Nephron progenitor cell (in vitro differentiated cells): ENCODE measurements at regions not wholly inside any gene's neighbourhood (a gene's known extent, or its start where the extent isn't known, plus 50 kb on each side); places are given as distances from the start of the nearest gene placed in this dataset.
A peak's percentile ranks its signal among the peaks of the same experiment; 100 is the strongest.

Source experiments
- DNase-seq: peaks from one replicate; pipeline ENCODE4 v3.0.0; 2021
- H3K27ac Mint-ChIP-seq: 2 replicates; pipeline ENCODE4 v1.8.0; 2021; ENCODE audit warnings: mild to moderate bottlenecking, moderate library complexity, mixed read lengths
- H3K27me3 Mint-ChIP-seq: 2 replicates; pipeline ENCODE4 v1.8.0; 2021; ENCODE audit warnings: mild to moderate bottlenecking, low read depth, mixed read lengths; ENCODE audit not compliant: poor library complexity
- H3K36me3 Mint-ChIP-seq: 2 replicates; pipeline ENCODE4 v1.8.0; 2021; ENCODE audit warnings: low read depth, mixed read lengths
- H3K4me1 Mint-ChIP-seq: 2 replicates; pipeline ENCODE4 v1.8.0; 2021; ENCODE audit warnings: mixed read lengths
- H3K4me3 Mint-ChIP-seq: 2 replicates; pipeline ENCODE4 v1.8.0; 2021; ENCODE audit warnings: mild to moderate bottlenecking, moderate library complexity, mixed read lengths
- H3K9me3 Mint-ChIP-seq: 2 replicates; pipeline ENCODE4 v1.8.0; 2021; ENCODE audit warnings: mild to moderate bottlenecking, moderate library complexity, mixed read lengths
- TF ChIP-seq, protein P1 (sequence below): fragments of 200-600 bp; sonication (generic); IDR thresholded peaks from 2 replicates; pipeline ENCODE4 v1.5.0; 2021; ENCODE audit warnings: antibody characterized with exemption

DNA sequence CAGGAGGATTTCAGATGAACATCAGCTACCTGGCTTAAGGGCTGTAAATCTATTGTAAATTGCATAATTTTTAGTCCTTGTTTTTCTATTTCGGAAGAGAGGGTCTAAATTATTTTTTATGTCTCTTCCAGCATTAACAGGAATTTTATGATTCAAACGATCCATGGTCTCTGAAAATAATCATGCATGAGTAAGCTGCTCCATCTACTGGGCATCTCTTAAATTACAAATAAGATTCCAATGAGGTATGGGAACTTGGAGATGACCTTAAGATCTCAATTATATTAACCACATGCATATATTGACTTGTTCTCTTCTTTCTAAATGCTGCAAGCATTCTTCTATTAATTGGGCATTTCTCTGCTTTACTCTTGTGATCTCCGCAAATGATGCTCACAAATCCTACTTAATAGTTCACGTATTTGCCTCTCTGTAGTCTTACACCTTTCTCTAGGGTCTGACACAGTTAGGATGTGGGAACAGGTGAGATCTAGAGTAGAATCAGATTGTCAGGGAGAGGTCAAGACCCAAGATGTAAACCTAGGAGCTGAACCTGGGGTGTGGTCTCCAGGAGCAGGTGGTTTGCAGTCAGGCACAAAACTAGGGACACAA lies 86.9 kb downstream of the NUDT12 start:
- H3K4me3 Mint-ChIP-seq = no peak overlapping the region
- no peaks in the 10 kb centered on the region for H3K36me3 Mint-ChIP-seq
- H3K9me3 Mint-ChIP-seq = no peaks in the 10 kb centered on the region
- DNase-seq = peak; percentile 5
- H3K27me3 Mint-ChIP-seq = no peaks in the 10 kb centered on the region
- no peak overlapping the region for H3K27ac Mint-ChIP-seq
- TF ChIP-seq, protein P1, sequence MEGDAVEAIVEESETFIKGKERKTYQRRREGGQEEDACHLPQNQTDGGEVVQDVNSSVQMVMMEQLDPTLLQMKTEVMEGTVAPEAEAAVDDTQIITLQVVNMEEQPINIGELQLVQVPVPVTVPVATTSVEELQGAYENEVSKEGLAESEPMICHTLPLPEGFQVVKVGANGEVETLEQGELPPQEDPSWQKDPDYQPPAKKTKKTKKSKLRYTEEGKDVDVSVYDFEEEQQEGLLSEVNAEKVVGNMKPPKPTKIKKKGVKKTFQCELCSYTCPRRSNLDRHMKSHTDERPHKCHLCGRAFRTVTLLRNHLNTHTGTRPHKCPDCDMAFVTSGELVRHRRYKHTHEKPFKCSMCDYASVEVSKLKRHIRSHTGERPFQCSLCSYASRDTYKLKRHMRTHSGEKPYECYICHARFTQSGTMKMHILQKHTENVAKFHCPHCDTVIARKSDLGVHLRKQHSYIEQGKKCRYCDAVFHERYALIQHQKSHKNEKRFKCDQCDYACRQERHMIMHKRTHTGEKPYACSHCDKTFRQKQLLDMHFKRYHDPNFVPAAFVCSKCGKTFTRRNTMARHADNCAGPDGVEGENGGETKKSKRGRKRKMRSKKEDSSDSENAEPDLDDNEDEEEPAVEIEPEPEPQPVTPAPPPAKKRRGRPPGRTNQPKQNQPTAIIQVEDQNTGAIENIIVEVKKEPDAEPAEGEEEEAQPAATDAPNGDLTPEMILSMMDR = peak; percentile 79
- no peaks in the 10 kb centered on the region for H3K4me1 Mint-ChIP-seq

DNA sequence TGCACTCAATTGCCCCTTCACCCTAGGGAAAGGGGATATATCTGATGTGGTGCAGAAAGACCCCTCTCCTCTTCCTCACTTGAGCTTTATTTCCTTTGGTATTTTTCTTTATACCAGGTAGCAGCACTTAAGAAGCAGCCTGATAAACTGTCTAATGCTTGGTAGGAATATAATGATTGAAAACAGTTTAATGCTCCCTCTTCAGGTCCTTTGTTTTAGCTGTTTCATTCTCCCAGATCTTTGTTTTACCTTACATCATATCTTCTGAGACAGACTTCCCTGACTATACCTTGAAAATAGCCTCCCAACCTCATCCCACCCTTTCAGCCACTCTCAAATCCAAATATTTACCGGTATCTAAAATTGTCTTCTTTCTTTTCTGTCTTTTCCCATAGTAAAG lies 87.9 kb downstream of the NUDT12 start:
- DNase-seq = no peak
- TF ChIP-seq, protein P1 = no peak
- Mint-ChIP-seq H3K27me3 (no peaks in the 10 kb centered on the region), H3K4me3 (no peak overlapping the region), H3K27ac (no peak overlapping the region), H3K9me3 (no peaks in the 10 kb centered on the region), H3K4me1 (no peaks in the 10 kb centered on the region), H3K36me3 (no peaks in the 10 kb centered on the region)

DNA sequence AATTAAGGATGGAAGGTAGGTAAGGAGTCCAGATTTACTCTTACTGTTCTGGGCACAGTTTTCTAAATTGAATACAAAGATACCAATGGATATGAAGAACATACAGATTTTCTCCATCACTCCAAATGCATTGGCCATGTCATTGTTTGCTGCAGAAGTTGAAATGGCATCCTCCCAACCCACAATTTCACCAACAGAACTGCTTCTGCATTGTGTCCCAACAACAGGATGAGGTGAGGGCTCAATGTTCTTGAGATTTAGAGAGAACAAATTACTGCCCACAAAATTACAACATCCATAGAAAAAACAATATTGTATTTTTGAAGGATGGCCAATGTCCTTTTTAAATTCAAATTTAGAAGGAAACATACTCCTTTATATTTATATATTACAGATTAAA lies 88.9 kb downstream of the NUDT12 start:
- H3K27me3 Mint-ChIP-seq = no peaks in the 10 kb centered on the region
- H3K4me1 Mint-ChIP-seq = no peaks in the 10 kb centered on the region

DNA sequence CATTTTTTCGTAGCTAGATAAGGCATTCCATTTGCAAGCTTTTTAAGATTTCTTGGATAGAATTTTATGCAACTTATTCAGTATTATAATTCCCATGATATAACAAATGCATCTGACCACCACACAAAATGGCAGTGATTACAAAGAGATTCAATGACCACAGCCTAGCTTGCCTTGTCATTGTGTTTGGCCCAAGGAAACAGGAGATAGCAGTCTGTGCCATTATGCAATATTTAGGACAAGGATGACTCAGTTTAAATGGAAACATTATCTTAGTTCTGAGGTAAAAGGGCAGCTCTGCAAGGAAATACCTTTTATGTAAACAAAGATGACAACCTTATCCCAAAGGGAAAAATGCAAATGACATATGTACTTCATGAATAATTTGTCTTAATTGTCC lies 89.8 kb downstream of the NUDT12 start:
- Mint-ChIP-seq H3K27me3 (no peaks in the 10 kb centered on the region), H3K4me3 (no peak overlapping the region), H3K4me1 (no peaks in the 10 kb centered on the region), H3K9me3 (no peaks in the 10 kb centered on the region), H3K36me3 (no peaks in the 10 kb centered on the region), H3K27ac (no peak overlapping the region)
- no peak for DNase-seq
- TF ChIP-seq, protein P1 = no peak

More for the DNA sequence above, 88.9 kb downstream of the NUDT12 start:
- Mint-ChIP-seq H3K36me3 (no peaks in the 10 kb centered on the region), H3K27ac (no peak overlapping the region), H3K9me3 (no peaks in the 10 kb centered on the region), H3K4me3 (no peak overlapping the region)
- TF ChIP-seq, protein P1 = no peak
- no peak for DNase-seq

DNA sequence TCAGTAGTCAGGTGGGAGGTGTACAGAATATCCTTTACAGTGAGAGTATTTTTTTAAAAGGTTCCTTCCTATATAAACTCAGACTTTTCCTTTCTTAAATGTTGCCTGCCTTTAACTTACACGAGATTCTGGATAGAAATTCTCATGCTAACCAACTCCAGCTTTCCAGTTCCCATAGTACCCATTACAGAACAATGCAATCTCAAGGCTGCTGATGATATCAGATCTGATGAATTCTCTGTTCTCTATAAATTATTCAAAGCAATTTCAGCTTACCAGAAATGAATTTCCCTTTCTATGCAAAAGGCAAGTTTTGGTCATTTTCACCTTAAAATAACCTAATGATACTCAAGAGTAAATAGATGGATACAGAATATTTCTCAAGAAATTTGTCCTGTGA lies 90.3 kb downstream of the NUDT12 start:
- Mint-ChIP-seq H3K4me3 (no peak overlapping the region), H3K9me3 (no peaks in the 10 kb centered on the region), H3K36me3 (no peaks in the 10 kb centered on the region), H3K27me3 (no peaks in the 10 kb centered on the region), H3K4me1 (no peaks in the 10 kb centered on the region), H3K27ac (no peak overlapping the region)
- no peak for DNase-seq
- TF ChIP-seq, protein P1 = no peak

DNA sequence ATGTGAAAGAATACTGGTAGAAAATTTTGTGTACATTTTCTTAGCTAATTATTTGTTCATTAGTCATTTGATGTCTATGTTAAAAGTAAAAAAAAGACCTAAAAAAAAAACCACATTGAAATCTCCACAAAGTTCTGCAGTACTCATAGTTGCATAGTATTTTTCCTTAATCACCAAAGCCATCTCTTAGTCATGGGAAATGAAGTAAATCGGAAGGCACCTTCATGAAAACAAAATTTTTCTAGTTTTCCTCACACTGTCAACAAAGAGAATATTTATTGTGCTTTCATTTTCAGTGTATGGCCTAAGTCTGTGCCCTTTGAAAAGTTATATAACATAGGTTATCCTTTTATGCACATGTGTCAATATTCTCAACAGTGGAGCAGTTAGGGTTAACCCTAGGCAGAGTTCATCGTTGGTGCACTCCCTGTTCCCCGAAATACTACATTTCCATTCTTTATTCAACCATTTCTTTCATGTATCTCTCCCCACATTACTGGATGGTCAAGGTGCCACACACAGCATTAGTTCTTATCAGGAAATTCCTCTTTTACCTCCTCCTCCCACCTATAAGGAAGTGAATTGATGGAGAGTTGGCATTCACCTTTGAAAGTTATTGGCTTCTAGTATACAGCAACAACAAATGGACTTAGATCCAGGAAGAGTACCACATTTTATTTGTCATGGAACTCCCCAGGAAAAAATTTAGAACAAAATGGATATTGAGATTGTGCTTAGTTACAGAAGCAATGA lies 93.1 kb downstream of the NUDT12 start:
- no peaks in the 10 kb centered on the region for H3K36me3 Mint-ChIP-seq
- H3K9me3 Mint-ChIP-seq = no peaks in the 10 kb centered on the region
- H3K4me1 Mint-ChIP-seq = no peaks in the 10 kb centered on the region
- DNase-seq = no peak
- peaks cover 3% of the 10 kb centered on the region for H3K27me3 Mint-ChIP-seq
- TF ChIP-seq, protein P1 = no peak
- no peak overlapping the region for H3K27ac Mint-ChIP-seq
- no peak overlapping the region for H3K4me3 Mint-ChIP-seq
